HG02642 (cell line): ENCODE measurements at regions not wholly inside any gene's neighbourhood (a gene's known extent, or its start where the extent isn't known, plus 50 kb on each side); places are given as distances from the start of the nearest gene placed in this dataset.
"Not testable (repeated sequence)": the region's sequence is repeated elsewhere in the genome, so short reads cannot be mapped to it uniquely, and the experiment has no call there.

ENCODE experiments used
- ATAC-seq: cut with Tn5 transposase; IDR thresholded peaks from one replicate; pipeline ENCODE4 v1.9.1; 2021; ENCODE audit warnings: mild to moderate bottlenecking; ENCODE audit not compliant: unreplicated experiment, poor library complexity

- no peak for ATAC-seq
Measured at GRCh38 chr4:60378010-60378409, 822.1 kb upstream of the ADGRL3 start.

DNA sequence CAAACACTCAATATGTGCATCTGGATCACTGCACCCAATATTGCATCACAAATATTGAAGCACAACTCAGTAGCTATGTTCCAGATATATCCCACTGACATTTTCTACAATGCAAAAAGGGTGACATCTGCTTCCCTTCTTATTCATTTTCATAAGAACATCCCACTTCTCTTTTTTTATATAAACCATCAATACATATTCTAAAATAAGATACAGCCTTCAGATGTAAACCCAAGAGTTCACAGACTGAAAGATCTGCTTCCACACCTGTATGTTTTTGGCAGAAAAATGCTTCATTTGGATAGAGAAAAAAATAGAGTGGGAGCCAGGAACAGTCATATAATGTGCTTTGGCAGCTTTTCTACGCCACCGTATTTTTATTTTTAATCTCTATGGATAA lies 815.6 kb upstream of the ADGRL3 start:
- no peak for ATAC-seq

GRCh38 chr4:60389633-60390032 lies 810.5 kb upstream of the ADGRL3 start:
- no peak for ATAC-seq

- no peak for ATAC-seq
Measured at GRCh38 chr4:60396341-60397049, 803.6 kb upstream of the ADGRL3 start.

- ATAC-seq: no peak
Measured at GRCh38 chr4:60400593-60400992, 799.5 kb upstream of the ADGRL3 start.

DNA sequence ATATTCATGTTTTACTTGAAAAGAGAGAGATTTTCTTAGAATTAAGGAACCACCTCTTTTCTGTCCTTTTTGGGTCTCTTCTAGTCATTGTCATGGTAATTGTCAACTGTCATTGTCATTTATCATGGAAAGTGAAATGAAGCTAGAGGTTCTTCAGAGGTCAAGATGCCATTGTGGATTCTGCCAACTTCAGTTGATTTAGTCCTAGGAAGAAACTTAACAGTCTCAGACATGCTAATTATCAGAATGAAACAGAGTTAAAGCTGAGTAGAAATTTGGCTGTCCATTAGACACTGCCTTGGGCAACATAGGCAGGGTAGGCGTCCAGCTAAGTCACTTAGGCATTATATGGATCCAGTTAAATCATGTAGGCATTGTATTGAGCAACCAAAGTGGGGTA lies 796.1 kb upstream of the ADGRL3 start:
- ATAC-seq: no peak

DNA sequence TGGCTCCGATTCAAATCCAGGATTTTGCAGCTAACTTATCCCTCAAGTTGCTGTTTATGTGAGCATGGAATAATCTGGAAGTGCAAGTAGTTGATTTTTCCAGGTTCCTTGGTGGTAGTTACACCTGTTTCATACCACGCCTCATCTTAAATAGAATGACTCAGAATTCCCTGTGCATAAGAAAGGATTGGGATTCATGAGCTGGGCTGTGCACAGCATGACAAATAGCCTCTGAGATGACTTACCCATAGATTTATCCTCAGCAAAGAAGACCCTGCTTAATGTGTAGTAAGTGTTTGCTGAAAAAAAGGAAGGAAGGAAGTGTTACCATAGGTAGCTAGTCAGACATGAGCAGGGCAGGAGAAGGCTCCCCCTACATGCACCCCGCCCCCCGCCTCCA lies 777.7 kb upstream of the ADGRL3 start:
- ATAC-seq: no peak

DNA sequence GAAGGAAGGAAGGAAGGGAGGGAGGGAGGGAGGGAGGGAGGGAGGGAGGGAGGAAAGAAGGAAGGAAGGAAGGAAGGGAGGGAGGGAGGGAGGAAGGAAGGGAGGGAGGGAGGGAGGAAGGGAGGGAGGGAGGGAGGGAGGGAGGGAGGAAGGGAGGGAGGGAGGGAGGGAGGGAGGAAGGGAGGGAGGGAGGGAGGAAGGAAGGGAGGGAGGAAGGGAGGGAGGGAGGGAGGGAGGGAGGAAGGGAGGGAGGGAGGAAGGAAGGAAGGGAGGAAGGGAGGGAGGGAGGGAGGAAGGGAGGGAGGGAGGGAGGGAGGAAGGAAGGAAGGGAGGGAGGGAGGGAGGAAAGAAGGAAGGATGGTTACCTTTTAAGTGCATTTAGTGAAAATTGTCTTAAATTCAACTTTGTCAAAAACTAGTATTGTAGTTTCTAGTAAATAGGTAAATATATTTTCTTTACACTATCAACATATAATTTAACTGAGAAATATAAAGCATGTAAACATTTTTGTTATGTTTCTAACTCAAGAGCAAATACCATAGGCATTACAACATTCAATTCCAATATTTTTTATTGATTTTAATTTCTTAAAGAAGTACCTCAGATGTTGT lies 776.4 kb upstream of the ADGRL3 start:
- not testable (repeated sequence) for ATAC-seq

GRCh38 chr4:60432911-60433310 lies 767.2 kb upstream of the ADGRL3 start:
- ATAC-seq: no peak

DNA sequence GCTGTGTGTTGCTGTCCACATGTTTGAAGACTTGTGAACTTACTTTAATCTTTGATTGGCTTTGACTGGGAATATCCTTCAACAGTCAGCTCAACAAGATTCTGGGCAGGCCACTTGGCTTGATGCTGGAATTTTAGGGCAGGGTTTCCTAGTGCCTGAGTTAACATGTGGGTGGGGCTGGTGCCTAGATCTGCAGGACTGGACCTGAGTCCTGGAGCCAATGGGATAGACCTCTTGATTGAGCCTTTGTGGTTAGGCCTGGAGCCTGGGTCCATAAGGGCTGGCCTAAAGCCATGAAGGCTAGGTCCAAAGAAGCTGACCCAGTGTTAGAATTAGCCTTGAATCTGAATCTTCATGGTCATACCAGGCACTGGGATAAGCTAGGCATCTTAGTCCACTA lies 757.1 kb upstream of the ADGRL3 start:
- no peak for ATAC-seq

- ATAC-seq: no peak
Measured at GRCh38 chr4:60443796-60444195, 756.3 kb upstream of the ADGRL3 start.

DNA sequence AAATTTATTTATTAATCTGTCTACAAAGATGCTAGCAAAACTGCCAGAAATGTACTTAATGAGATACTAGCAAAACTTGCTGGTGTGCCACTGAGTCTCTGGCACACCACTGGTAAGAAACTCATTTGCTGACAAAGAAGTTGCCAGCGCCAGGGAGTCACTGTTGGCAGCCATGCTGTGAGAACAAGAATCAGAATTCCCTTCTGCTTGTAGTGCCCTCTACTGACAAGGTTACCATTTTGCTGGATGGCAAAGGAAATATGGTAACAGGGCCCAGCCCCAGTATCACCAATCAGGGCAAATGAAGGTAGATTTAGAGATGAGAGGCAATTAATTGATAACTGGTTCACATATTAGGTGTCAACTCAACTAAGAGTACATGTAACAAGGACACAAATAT lies 750.1 kb upstream of the ADGRL3 start:
- no peak for ATAC-seq

- ATAC-seq: no peak
Measured at GRCh38 chr4:60452266-60452665, 747.9 kb upstream of the ADGRL3 start.

DNA sequence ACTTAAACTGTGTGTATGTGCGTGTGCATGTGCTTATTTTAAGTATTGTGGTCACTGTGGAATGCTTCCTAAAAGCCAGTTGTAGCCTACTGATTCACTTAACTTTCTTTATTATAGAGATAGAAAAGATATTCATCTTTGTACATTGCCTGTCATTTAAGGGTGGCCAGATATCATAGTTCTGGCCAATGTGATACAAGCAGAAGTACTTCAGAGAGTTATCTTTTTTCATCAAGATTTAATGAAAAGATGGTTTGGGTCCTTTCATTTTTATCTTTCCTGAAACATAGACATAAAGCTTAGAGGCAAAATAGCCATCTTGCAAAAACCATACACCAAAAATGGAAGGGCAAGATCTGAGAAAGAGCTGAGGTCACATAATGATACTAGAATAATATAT lies 744.7 kb upstream of the ADGRL3 start:
- ATAC-seq: no peak

DNA sequence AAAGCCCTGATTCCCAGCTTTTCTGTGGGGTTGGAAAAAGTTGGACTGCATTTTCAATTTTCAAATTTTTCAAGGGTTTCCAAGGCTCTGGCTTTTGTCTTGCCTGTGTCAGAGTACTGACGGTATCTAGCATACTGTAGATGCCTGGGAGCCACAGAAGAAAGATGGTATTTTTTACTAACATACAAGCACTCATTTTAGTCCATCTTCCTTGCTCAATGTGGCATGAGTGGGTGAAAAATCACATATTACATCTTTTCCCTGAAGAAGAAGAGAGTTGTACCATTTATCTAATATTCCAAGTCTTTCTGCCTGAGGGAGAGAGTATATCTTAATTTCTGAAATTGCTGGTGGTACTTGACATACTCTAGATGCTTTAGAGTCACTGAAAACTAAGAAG lies 738.6 kb upstream of the ADGRL3 start:
- no peak for ATAC-seq

- no peak for ATAC-seq
Measured at GRCh38 chr4:60463857-60464502, 736.1 kb upstream of the ADGRL3 start.

GRCh38 chr4:60482921-60483351 lies 717.2 kb upstream of the ADGRL3 start:
- ATAC-seq: no peak

DNA sequence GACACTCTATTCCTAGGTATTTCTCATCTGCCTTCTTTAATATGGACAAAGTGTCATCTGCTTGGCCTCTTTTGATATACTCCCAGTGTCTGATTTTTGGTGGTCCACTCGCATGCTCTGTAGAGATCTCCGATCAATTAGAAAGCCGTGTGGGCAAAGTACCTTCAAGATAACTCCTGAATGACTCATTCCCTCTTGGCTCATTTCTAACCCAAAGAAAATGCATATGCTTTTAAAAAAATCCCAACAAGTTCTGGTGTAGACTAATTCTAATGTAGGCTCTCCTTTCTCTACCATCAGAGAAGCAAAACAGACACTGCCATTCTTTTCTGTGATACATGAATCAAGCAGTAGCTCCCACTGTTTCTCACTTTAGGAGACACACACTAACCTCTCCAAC lies 714.9 kb upstream of the ADGRL3 start:
- ATAC-seq: no peak

DNA sequence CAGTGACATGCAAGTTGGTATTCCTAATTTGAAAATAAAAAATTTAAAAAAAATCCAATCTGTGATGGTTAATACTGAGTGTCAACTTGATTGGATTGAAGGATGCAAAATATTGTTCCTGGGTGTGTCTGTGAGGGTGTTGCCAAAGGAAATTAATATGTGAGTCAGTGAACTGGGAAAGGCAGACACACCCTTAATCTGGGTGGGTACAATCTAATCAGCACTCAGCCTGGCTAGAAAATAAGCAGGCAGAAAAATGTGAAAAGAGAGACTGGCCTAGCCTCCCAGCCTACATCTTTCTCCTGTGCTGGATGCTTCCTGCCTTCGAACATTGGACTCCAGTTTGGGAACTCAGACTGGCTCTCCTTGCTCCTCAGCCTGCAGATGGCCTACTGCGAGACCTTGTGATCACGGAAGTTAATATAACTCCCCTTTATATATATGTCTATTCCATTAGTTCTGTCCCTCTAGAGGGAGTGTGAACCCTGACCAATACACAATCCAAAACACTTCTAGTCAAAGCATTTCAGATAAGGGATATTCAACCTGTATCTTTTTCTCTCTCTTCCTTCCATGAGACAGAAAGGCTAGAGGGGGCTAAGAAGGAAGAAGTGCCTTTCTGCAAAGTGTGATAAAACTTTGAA lies 712.9 kb upstream of the ADGRL3 start:
- not testable (repeated sequence) for ATAC-seq

DNA sequence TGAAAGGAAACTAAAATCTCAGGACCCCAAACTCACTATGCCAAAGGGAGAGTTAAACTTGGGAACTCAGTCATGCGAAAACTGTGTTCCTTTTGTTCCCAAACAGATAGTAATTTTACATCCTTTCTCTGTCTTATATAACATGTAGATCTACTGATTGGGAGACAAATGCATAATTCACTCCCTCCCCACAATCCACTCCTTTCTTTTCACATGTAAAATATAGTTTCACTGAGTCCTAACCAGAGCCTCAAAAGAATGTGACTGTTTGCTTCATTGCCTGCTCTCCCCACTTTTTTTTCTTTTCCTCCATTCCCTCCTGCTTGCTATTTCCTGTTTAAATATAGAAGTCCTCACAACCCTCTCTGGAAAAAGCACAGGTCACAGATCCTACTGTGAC lies 699.3 kb upstream of the ADGRL3 start:
- no peak for ATAC-seq

DNA sequence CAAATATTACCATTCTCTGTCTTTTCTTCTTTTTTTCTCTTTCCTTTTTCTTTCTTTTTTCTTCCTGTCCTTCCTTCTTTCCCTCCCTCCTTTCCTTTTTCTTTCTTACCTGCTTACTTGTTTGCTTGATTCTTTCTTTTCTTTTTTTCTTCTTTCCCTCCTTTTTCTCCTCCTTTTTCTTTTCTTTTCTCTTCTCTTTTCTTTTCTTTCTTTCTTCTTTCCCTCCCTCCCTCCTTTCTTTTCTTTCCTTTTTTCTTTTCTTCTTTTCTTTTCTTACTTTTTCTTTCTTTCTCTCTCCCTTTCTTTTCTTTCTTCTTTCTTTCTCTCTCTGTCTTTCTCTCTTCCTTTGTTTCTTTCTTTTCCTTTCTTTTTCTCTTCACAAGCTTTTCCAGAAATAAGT lies 697.4 kb upstream of the ADGRL3 start:
- no peak for ATAC-seq
